Brain pericyte (primary cell): ENCODE measurements at regions not wholly inside any gene's neighbourhood (a gene's known extent, or its start where the extent isn't known, plus 50 kb on each side); places are given as distances from the start of the nearest gene placed in this dataset.

Source experiments
- DNase-seq: peaks from one replicate; pipeline ENCODE4 v3.0.0-alpha.2; 2012; ENCODE audit warnings: low read depth, low spot score

GRCh38 chr3:18082551-18083272, 340.3 kb upstream of the TBC1D5 start:
- no peak for DNase-seq

GRCh38 chr3:18080198-18080689, 337.8 kb upstream of the TBC1D5 start:
- no peak for DNase-seq

GRCh38 chr3:18079739-18080138, 337.3 kb upstream of the TBC1D5 start:
- DNase-seq, result no peak

GRCh38 chr3:18079062-18079461, 336.6 kb upstream of the TBC1D5 start:
- DNase-seq, result no peak

GRCh38 chr3:18077128-18077840, 334.9 kb upstream of the TBC1D5 start:
- no peak for DNase-seq

GRCh38 chr3:18076301-18076700, 333.9 kb upstream of the TBC1D5 start:
- no peak for DNase-seq

- DNase-seq, result no peak
Measured at GRCh38 chr3:18075799-18076198, 333.4 kb upstream of the TBC1D5 start.

GRCh38 chr3:18071833-18072232, 329.4 kb upstream of the TBC1D5 start:
- DNase-seq, result no peak

GRCh38 chr3:18070944-18071343, 328.5 kb upstream of the TBC1D5 start:
- DNase-seq, result no peak

- no peak for DNase-seq
Measured at GRCh38 chr3:18070231-18070630, 327.8 kb upstream of the TBC1D5 start.

GRCh38 chr3:18069568-18069967, 327.1 kb upstream of the TBC1D5 start:
- no peak for DNase-seq

- DNase-seq, result no peak
Measured at GRCh38 chr3:18066899-18067582, 324.6 kb upstream of the TBC1D5 start.

- no peak for DNase-seq
Measured at GRCh38 chr3:18064586-18064985, 322.2 kb upstream of the TBC1D5 start.

- no peak for DNase-seq
Measured at GRCh38 chr3:18062657-18063025, 320.2 kb upstream of the TBC1D5 start.

- DNase-seq, result no peak
Measured at GRCh38 chr3:18061737-18062656, 319.6 kb upstream of the TBC1D5 start.

- no peak for DNase-seq
Measured at GRCh38 chr3:18058666-18059065, 316.2 kb upstream of the TBC1D5 start.

GRCh38 chr3:18057471-18058091, 315.1 kb upstream of the TBC1D5 start:
- no peak for DNase-seq

- DNase-seq, result no peak
Measured at GRCh38 chr3:18054625-18055024, 312.2 kb upstream of the TBC1D5 start.

- no peak for DNase-seq
Measured at GRCh38 chr3:18051306-18051705, 308.9 kb upstream of the TBC1D5 start.

- no peak for DNase-seq
Measured at GRCh38 chr3:18049096-18049495, 306.7 kb upstream of the TBC1D5 start.

- no peak for DNase-seq
Measured at GRCh38 chr3:18047052-18047451, 304.6 kb upstream of the TBC1D5 start.
